ENCODE measurements at regions not wholly inside any gene's neighbourhood (a gene's known extent, or its start where the extent isn't known, plus 50 kb on each side); places are given as distances from the start of the nearest gene placed in this dataset.

DNA sequence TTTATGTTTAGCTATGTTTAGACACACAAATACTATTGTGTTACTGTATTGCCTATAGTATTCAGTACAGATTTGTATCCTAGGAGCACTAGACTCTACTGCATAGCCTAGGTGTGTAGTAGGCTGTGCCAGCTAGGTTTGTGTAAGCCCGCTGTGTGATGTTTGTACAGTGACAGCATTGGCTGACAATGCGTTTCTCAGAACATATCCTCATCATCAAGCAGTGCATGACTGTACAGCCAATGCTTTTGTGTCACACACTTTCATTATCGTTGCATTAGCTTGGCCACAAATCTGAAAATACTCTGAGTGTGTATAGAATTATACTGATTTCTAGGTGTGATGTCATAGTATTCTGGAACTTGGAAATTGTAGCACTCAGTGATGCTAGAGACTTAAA lies 63.4 kb downstream of the CLDN34 start:
- TF ChIP-seq, protein P1, sequence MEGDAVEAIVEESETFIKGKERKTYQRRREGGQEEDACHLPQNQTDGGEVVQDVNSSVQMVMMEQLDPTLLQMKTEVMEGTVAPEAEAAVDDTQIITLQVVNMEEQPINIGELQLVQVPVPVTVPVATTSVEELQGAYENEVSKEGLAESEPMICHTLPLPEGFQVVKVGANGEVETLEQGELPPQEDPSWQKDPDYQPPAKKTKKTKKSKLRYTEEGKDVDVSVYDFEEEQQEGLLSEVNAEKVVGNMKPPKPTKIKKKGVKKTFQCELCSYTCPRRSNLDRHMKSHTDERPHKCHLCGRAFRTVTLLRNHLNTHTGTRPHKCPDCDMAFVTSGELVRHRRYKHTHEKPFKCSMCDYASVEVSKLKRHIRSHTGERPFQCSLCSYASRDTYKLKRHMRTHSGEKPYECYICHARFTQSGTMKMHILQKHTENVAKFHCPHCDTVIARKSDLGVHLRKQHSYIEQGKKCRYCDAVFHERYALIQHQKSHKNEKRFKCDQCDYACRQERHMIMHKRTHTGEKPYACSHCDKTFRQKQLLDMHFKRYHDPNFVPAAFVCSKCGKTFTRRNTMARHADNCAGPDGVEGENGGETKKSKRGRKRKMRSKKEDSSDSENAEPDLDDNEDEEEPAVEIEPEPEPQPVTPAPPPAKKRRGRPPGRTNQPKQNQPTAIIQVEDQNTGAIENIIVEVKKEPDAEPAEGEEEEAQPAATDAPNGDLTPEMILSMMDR (conservative IDR thresholded peaks at IDR 0.05; ENCODE audit: low read length) = no peak
- H3K4me3 ChIP-seq (ENCODE audit: low read length) = no peak overlapping the region
- DNase-seq (ENCODE audit: low read depth) = no peak

GRCh38 chrX:10031746-10032145 lies 64.6 kb downstream of the CLDN34 start:
- H3K4me3 ChIP-seq (ENCODE audit: low read length) = no peak overlapping the region
- TF ChIP-seq, protein P1 (conservative IDR thresholded peaks at IDR 0.05; ENCODE audit: low read length) = no peak
- DNase-seq (ENCODE audit: low read depth) = no peak

DNA sequence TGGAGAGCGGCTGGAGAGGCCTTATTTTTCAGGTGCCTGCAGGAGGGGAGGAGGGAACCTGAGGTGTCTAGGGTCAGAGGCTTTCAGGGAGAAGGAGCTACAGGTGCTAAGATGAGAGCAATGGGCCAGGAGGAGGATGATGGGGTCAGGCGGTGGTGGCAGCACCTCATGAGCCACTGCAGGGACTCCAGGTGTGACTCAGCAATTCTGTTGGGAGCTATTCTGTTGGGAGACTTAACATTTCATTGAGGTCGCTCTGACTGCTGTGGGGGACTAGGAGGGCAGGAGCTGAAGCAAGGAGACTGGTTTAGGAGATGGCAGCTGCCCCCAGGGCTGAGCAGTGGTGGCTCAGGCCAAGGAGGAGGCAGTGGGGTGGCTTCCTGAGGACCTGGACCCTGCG lies 65.0 kb downstream of the CLDN34 start:
- no peak overlapping the region for H3K4me3 ChIP-seq (ENCODE audit: low read length)
- DNase-seq (ENCODE audit: low read depth) = no peak
- TF ChIP-seq, protein P1 (conservative IDR thresholded peaks at IDR 0.05; ENCODE audit: low read length) = no peak

GRCh38 chrX:10033375-10034007 lies 66.3 kb downstream of the CLDN34 start:
- TF ChIP-seq, protein P1 (conservative IDR thresholded peaks at IDR 0.05; ENCODE audit: low read length) = no peak
- no peak for DNase-seq (ENCODE audit: low read depth)
- H3K4me3 ChIP-seq (ENCODE audit: low read length) = no peak overlapping the region

- no peak for DNase-seq (ENCODE audit: low read depth)
- TF ChIP-seq, protein P1 (conservative IDR thresholded peaks at IDR 0.05; ENCODE audit: low read length) = no peak
- H3K4me3 ChIP-seq (ENCODE audit: low read length) = no peak overlapping the region
Measured at GRCh38 chrX:10034740-10035260, 67.6 kb downstream of the CLDN34 start.

DNA sequence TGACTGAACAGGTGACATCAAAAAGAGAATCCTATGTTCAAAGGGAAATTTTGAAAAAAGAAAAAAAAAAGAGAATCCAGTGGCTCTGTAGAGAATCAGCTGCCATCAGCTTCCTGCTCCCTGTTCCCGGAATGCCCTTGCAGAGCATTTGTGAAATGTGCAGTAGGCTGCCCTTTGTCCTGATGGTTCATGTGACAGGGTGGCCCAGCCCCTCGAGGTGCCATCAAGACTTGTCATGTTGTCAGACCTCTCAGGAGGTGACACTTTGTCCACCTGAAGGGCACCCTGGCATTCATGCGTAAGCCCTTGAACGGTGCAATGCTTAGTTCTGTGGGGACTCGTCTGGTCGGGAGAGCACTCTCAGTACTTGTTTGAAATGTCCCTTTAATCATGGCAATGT lies 71.4 kb downstream of the CLDN34 start:
- H3K4me3 ChIP-seq (ENCODE audit: low read length) = no peak overlapping the region
- DNase-seq (ENCODE audit: low read depth) = no peak
- TF ChIP-seq, protein P1 (conservative IDR thresholded peaks at IDR 0.05; ENCODE audit: low read length) = no peak
